NCI-H1048 (cell line): ENCODE measurements at regions not wholly inside any gene's neighbourhood (a gene's known extent, or its start where the extent isn't known, plus 50 kb on each side); places are given as distances from the start of the nearest gene placed in this dataset.

ENCODE experiments used
- DNase-seq: peaks from one replicate; lab custom pipeline; 2025; lab: John Stamatoyannopoulos, UW

GRCh38 chr22:27574651-27575050 is 226.9 kb downstream of the MN1 start:
- no peak for DNase-seq

DNA sequence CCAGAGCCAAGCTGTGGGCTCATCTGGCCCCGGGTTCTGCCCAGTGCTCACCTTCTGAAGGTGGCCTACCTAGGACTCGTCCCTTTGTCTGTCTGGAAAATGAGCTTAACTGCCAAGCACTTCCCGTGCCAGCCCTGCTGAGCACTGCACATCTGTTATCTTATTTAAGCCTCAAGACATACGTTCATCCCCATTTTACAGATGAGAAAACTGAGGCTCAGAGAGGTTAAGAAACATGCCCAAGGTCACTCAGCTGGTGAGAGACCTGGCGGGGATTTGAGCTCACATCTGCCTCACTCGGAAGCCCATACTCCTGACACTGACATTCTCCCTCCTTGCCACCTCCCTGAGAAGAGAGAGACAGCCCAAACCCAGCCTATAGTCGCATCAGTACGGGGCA is 226.2 kb downstream of the MN1 start:
- DNase-seq, result no peak

DNA sequence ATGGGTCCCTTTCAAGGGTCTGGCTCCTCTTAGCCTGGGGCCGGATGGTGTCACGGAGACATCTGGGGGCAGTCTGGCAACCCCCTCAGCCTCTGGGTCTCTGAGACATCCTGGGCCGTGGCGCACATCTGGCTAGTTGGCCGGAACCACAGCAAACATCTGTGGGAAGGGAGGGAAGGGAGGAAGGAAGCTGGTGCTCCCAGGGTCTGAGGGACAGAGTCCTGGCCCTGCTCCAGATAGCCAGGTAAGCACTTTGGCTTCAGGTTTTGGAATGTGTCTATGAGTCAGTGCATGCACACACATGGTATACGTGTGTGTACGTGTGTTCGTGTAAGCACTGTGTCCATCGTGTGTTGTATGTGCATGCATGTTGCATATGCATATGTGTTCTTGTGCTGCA is 225.1 kb downstream of the MN1 start:
- DNase-seq, result no peak

DNA sequence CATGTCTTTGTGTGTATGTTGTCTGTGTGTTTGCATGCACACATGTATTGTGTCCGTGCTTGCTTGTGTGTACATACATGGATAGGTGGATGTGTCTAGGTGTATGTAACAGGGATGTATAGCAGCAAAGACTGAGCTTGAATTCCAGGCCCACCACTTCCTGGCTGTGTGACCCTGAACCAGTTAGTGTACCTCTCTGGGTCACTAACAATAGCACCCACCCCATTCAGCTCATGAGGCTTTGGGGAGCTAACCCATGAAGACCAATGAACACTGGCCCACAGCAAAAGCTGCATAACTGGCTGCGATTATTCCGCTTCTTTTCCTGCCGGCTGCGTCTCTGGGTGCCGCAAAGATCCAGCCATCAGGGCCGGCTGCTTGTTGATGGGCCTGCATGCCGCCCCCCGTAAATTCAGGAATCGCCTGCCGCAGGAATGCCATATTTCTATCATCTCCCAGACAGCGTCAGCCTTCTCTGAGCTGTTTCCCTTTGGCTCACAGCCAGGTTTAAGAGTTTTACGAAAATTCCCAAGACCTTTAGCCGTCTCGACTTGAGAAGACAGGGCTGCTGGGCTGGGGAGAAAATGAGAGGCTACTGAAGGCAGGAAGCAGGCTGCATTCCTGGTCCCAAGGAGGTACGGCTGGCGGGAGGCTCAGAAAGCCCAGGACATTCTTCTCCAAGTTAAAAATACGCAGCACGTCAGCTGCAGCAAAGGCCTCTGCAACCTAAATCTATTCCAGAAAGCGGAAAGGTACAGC is 224.6 kb downstream of the MN1 start:
- DNase-seq, result no peak

DNA sequence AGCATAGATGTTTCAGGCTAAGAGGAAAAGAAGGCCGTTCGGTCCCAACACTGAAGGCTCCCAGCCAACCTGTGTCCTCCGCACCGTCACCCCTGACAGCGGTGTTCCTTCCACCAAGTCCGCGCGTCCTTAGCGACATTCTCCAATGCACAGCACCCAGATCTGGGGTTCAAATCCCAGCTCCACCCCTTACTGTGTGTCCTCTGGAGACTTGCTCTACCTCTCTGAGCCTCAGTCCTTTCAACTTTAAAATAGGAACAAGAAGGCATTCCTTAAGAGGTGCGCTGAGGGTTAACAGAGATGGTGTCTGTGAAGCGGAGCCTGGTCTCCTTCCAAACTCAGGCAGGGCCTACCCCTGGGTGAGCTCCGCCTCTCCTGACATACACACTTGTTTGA is 224.0 kb downstream of the MN1 start:
- DNase-seq, result no peak

- no peak for DNase-seq
Observed at GRCh38 chr22:27578937-27579617, 222.5 kb downstream of the MN1 start.

GRCh38 chr22:27580311-27580897 is 221.2 kb downstream of the MN1 start:
- DNase-seq, result no peak

GRCh38 chr22:27581236-27581635 is 220.3 kb downstream of the MN1 start:
- DNase-seq, result no peak

- no peak for DNase-seq
Observed at GRCh38 chr22:27581688-27582087, 219.9 kb downstream of the MN1 start.

DNA sequence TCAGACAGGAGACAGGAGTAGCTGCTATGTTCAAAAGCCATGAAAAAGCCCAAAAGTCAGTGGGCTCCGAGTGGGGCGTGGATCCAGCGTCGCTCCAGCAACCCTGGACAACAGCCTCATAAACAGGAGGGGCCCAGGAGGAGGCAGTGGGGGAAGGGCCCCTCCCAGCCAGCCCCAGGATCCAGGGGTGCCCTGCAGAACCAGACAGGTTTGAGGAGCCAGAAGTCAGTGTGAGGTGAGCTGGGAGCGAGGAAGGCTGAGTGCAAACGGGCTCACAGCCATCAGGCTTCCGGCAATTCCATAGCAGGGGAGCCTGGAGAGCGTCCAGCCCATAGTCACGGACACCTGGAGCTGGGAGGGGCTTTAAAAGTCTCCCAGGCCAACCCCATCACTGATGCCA is 217.7 kb downstream of the MN1 start:
- no peak for DNase-seq

- DNase-seq, result no peak
Observed at GRCh38 chr22:27585141-27585540, 216.4 kb downstream of the MN1 start.

DNA sequence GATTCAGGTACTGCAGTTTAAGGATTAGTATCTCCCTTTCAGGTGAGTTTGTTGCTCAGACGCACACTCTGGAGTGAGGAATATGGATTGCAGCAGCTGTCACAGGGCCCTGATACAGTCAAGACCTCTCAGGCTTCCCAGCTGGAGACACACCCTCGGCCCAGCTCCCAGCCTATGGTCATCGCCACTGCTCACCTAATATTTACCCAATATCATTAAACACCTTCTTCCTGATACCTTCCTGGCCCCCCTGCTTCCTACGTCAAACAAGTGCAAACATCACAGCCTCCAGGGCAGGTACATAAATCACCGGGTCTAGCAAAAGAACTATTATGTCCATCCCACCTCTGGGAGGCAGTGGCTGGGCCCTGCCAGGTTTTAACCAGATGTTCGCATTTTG is 213.3 kb downstream of the MN1 start:
- no peak for DNase-seq

DNA sequence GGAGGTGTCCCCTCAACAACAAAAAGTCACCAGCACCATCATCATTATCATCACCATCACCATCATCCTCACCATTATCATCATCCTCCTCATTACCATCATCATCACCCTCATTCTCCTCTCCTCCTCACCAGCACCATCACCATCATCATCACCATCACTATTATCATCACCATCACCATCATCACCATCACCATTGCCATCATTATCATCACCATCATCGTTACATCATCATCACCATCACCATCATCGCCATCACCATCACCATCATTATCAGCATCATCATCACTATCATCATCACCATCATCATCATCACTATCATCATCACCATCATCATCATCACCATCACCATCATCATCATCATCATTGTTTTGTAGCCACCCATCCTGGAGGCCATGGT is 212.6 kb downstream of the MN1 start:
- DNase-seq, result no peak

DNA sequence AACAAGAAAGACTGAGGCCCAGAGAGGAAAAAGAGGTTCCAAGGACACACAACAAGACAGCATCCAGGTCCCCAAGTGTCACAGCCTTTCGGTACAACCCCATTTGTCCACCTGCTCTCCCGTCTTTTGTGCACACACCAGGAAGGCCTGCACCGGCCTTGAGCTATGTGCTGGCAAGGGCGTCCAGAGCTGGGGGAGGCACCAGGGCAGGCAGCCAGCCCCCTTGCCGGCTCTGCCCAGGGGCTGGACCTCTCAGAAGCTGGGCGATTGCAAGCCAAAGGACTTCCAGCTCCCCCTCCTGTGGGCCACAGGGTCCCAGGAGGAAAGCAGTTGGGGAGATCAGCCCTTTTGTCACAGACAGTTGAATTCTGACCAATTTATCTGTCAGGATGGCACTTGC is 210.5 kb downstream of the MN1 start:
- DNase-seq, result no peak

DNA sequence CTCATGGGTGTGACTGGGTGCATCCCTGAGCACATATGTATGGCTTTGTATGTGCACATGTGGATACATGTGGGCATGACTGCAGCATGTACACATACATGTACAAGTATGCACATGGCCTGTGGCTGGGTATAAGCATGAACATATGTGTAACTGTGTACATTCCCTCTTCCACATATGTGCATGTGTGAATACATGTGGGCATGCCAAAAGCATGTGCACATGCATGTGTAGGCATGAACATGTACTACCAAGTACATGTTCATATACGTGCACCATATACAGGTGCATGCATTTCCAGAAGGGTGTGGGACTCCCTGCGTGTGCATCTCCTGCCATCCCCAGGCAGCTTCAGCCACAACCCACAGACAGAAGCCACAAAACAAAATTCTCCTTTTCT is 208.2 kb downstream of the MN1 start:
- DNase-seq, result no peak

DNA sequence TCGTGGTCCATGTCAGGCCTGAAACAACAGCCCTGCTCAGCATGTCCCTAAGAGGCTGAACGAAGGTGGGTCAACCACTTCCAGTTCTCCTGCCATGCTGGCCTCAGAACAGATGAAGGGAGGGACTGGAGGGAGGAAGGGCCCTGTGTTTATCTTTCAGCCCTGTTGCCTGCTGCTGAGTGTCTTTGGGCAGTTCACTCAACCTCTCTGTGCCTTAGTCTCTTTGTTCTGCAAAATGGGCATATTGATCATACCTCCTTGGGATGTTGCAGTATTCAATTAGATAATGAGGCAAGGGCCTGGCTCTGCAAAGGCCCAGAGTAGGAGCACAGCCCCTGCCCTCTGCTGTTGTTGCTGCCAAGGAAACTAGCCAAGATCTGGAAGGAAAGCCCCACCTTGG is 207.5 kb downstream of the MN1 start:
- DNase-seq, result no peak

- no peak for DNase-seq
Observed at GRCh38 chr22:27594474-27595134, 207.0 kb downstream of the MN1 start.

- DNase-seq, result no peak
Observed at GRCh38 chr22:27596133-27596870, 205.3 kb downstream of the MN1 start.

GRCh38 chr22:27597703-27598444 is 203.7 kb downstream of the MN1 start:
- DNase-seq, result no peak

GRCh38 chr22:27598792-27599191 is 202.8 kb downstream of the MN1 start:
- DNase-seq, result no peak

- DNase-seq, result no peak
Observed at GRCh38 chr22:27601195-27601594, 200.4 kb downstream of the MN1 start.

DNA sequence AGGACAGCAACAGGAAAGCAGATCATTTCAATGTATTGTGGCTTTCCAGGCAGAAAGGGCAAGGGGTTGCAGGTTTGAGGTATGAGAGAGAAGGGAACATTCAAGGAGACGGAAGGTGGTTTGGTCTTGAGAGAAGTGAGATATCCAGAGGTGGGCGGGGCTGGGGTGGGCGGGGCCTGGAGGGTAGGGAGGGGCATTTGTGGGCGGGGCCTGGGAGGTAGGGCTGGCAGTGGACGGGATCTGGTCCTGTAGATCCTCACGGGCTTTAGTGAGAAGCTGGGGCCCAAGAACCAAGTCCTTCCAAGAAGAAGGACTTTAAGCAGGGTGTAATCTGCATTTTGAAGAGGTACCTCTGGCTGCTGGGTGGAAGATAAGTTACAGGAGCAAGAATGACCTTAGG is 199.2 kb downstream of the MN1 start:
- no peak for DNase-seq
